OCI-LY7 (cell line): ENCODE measurements at regions not wholly inside any gene's neighbourhood (a gene's known extent, or its start where the extent isn't known, plus 50 kb on each side); places are given as distances from the start of the nearest gene placed in this dataset.

Experiments used
- CTCF ChIP-seq: fragments of 200-600 bp; sonication (generic); conservative IDR thresholded peaks from 2 replicates; pipeline ENCODE4 v1.5.1; 2014; ENCODE audit warnings: mild to moderate bottlenecking, antibody characterized with exemption, low read length, moderate library complexity, mixed read lengths
- EZH2phosphoT487 ChIP-seq: fragments of 200-600 bp; sonication (generic); IDR thresholded peaks from 2 replicates; pipeline ENCODE4 v1.6.1; 2018; ENCODE audit warnings: low read depth, borderline replicate concordance, mild to moderate bottlenecking, mixed run types, antibody characterized with exemption, low read length, moderate library complexity, mixed read lengths

GRCh38 chr1:164999146-164999545 lies 357.4 kb downstream of the LMX1A start:
- TF ChIP-seq CTCF: no peak
- TF ChIP-seq EZH2phosphoT487: no peak
